Ascending aorta (tissue), 2 donors: ENCODE measurements at regions not wholly inside any gene's neighbourhood (a gene's known extent, or its start where the extent isn't known, plus 50 kb on each side); places are given as distances from the start of the nearest gene placed in this dataset.

ENCODE experiments used
- DNase-seq, 2 donors: peaks; one replicate each; pipeline ENCODE4 v3.0.0-alpha.2; 2019; ENCODE audit warnings: low spot score in 2 of 2
- H3K27ac ChIP-seq, 2 donors: fragments of 200-600 bp; sonication (generic); one replicate each; pipeline ENCODE4 v1.5.1; 2016 to 2017; ENCODE audit warnings: mild to moderate bottlenecking in 1 of 2
- H3K27me3 ChIP-seq: fragments of 200-600 bp; sonication (generic); one replicate; pipeline ENCODE4 v1.5.1; 2017
- H3K36me3 ChIP-seq, 2 donors: fragments of 200-600 bp; sonication (generic); one replicate each; pipeline ENCODE4 v1.5.1; 2016
- H3K4me1 ChIP-seq, 2 donors: fragments of 200-600 bp; sonication (generic); one replicate each; pipeline ENCODE4 v1.5.1; 2016 to 2017; ENCODE audit warnings: mild to moderate bottlenecking in 1 of 2
- H3K4me3 ChIP-seq, 2 donors: fragments of 200-600 bp; sonication (generic); one replicate each; pipeline ENCODE4 v1.5.1; 2016 to 2017; ENCODE audit warnings: mild to moderate bottlenecking in 1 of 2
- H3K9me3 ChIP-seq, 2 donors: fragments of 200-600 bp; sonication (generic); one replicate each; pipeline ENCODE4 v1.5.1; 2016
- intact Hi-C: fragments of 100-400 bp; cut with DNase I; formaldehyde crosslinking; loops from one replicate; pipeline ENCODE4 v1.15.1; 2023
- TF ChIP-seq, protein P1 (sequence below), 3 experiments: fragments of 200-600 bp in 2 of 3; fragments of 450-650 bp in 1 of 3; sonication (generic) in 2 of 3; IDR thresholded peaks; one replicate each; pipeline ENCODE4 v1.5.1; 2016 to 2019; ENCODE audit warnings: antibody characterized with exemption in 3 of 3, mild to moderate bottlenecking in 1 of 3, moderate library complexity in 1 of 3

DNA sequence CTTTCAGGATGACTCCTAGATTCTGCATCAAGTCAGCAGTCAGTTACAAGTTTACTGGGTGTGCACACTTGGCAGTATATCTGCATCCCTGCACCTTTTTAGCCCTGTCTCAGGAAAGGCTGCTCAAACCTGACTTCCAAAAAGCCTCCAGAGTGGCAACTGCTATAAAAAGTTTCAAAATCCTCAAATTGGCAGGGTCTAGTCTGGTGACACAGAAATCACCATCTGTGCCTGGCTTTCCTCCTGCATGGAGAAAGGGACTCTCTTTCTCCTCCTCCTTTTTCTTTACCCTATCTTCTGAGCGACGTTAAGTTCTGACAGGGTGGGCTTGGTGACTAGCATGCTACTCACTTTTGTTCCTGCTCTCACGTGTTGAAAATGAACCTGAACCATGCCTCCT lies 679.5 kb downstream of the C12orf50 start:
- no peak overlapping the region for H3K27ac ChIP-seq
- no peaks in the 10 kb centered on the region for H3K36me3 ChIP-seq
- DNase-seq = no peak
- no peaks in the 10 kb centered on the region for H3K27me3 ChIP-seq
- TF ChIP-seq, protein P1, sequence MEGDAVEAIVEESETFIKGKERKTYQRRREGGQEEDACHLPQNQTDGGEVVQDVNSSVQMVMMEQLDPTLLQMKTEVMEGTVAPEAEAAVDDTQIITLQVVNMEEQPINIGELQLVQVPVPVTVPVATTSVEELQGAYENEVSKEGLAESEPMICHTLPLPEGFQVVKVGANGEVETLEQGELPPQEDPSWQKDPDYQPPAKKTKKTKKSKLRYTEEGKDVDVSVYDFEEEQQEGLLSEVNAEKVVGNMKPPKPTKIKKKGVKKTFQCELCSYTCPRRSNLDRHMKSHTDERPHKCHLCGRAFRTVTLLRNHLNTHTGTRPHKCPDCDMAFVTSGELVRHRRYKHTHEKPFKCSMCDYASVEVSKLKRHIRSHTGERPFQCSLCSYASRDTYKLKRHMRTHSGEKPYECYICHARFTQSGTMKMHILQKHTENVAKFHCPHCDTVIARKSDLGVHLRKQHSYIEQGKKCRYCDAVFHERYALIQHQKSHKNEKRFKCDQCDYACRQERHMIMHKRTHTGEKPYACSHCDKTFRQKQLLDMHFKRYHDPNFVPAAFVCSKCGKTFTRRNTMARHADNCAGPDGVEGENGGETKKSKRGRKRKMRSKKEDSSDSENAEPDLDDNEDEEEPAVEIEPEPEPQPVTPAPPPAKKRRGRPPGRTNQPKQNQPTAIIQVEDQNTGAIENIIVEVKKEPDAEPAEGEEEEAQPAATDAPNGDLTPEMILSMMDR (IDR thresholded peaks at IDR 0.05) = no peak
- intact Hi-C loops = no loop called here
- H3K4me3 ChIP-seq = no peak overlapping the region
- H3K9me3 ChIP-seq = no peaks in the 10 kb centered on the region
- H3K4me1 ChIP-seq = no peaks in the 10 kb centered on the region

- no peaks in the 10 kb centered on the region for H3K36me3 ChIP-seq
- no peak overlapping the region for H3K4me3 ChIP-seq
- no peaks in the 10 kb centered on the region for H3K4me1 ChIP-seq
- intact Hi-C loops = no loop called here
- no peak for DNase-seq
- no peaks in the 10 kb centered on the region for H3K9me3 ChIP-seq
- TF ChIP-seq, protein P1 (IDR thresholded peaks at IDR 0.05) = no peak
- H3K27me3 ChIP-seq = no peaks in the 10 kb centered on the region
- H3K27ac ChIP-seq = no peak overlapping the region
Measured at GRCh38 chr12:87348071-87348470, 681.1 kb downstream of the C12orf50 start.

DNA sequence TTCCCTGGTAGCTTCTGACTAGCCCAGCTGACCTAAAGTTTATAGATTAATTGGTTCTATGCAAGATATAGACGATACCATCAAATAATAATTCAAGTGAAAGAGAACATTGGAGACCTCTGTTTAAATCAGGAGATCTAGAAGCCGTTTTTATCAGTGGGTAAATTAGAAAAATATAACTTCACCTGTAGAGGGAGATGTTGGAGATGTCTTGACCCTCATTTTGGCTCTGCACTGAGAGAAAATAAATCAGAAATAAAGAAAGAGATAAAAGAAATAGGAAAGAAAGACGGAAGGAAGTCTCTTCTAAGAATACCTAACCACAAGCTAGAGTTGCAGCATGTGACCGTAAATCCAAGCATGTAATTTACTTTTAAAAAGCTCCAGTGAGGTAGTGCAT lies 684.5 kb downstream of the C12orf50 start:
- Histone ChIP-seq H3K27me3 (no peaks in the 10 kb centered on the region), H3K36me3 (no peaks in the 10 kb centered on the region), H3K27ac (no peak overlapping the region), H3K4me1 (no peaks in the 10 kb centered on the region), H3K9me3 (no peaks in the 10 kb centered on the region), H3K4me3 (no peak overlapping the region)
- TF ChIP-seq, protein P1 (IDR thresholded peaks at IDR 0.05) = no peak
- intact Hi-C loops = no loop called here
- no peak for DNase-seq

- no peaks in the 10 kb centered on the region for H3K9me3 ChIP-seq
- intact Hi-C loops = no loop called here
- no peaks in the 10 kb centered on the region for H3K4me1 ChIP-seq
- no peaks in the 10 kb centered on the region for H3K27me3 ChIP-seq
- H3K27ac ChIP-seq = no peak overlapping the region
- no peaks in the 10 kb centered on the region for H3K36me3 ChIP-seq
- DNase-seq = no peak
- no peak overlapping the region for H3K4me3 ChIP-seq
- TF ChIP-seq, protein P1 (IDR thresholded peaks at IDR 0.05) = no peak
Measured at GRCh38 chr12:87338681-87339080, 690.5 kb downstream of the C12orf50 start.

DNA sequence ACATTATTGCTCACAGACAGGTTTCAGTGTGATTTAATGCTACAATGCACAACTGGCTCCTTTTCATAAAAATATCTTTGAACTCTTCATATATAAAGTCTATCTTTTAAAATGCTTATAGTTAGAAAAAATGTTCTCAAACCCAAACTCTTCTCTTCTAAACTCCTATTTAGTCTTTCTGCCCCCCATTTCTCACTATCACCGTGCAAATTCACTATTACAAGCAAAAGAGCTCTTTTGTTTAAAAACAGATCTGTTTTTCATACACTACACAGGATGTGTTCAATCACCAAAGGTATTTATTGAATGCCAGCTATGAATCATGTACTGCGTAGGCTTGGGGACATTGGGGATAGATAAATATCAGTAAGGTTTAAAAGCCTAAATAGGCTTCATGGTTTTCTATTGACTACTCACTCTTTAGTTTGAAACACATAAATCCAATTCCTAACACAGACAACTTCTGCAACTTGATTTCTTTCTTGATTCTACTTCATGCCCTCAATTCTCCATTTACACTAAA lies 692.3 kb downstream of the C12orf50 start:
- intact Hi-C loops = no loop called here
- no peaks in the 10 kb centered on the region for H3K27me3 ChIP-seq
- no peaks in the 10 kb centered on the region for H3K9me3 ChIP-seq
- no peaks in the 10 kb centered on the region for H3K4me1 ChIP-seq
- H3K27ac ChIP-seq = no peak overlapping the region
- TF ChIP-seq, protein P1 (IDR thresholded peaks at IDR 0.05) = no peak
- H3K36me3 ChIP-seq = no peaks in the 10 kb centered on the region
- H3K4me3 ChIP-seq = no peak overlapping the region
- no peak for DNase-seq
